MM.1S (cell line): ENCODE measurements at regions not wholly inside any gene's neighbourhood (a gene's known extent, or its start where the extent isn't known, plus 50 kb on each side); places are given as distances from the start of the nearest gene placed in this dataset.

Experiments
- DNase-seq: peaks from one replicate; pipeline ENCODE4 v3.0.0-alpha.2; 2015
- H2AFZ ChIP-seq: fragments of 300-600 bp; sonication (generic); 2 replicates; pipeline ENCODE4 v1.6.0; 2016; ENCODE audit warnings: antibody characterized with exemption, low read length
- H3F3A ChIP-seq: fragments of 300-600 bp; sonication (generic); 2 replicates; pipeline ENCODE4 v1.6.1; 2016; ENCODE audit warnings: mild to moderate bottlenecking, antibody characterized with exemption, low read length, moderate library complexity, mixed read lengths; ENCODE audit not compliant: insufficient read depth
- H3K27ac ChIP-seq: fragments of 300-600 bp; sonication (generic); 2 replicates; pipeline ENCODE4 v1.5.1; 2016; ENCODE audit warnings: mild to moderate bottlenecking, low read length
- H3K27me3 ChIP-seq: fragments of 300-600 bp; sonication (generic); replicated peaks from 2 replicates; pipeline ENCODE4 v1.6.0; 2016; ENCODE audit warnings: low read length; ENCODE audit not compliant: insufficient read depth
- H3K36me3 ChIP-seq: fragments of 300-600 bp; sonication (generic); replicated peaks from 2 replicates; pipeline ENCODE4 v1.6.1; 2016; ENCODE audit warnings: mild to moderate bottlenecking, low read length, mixed read lengths; ENCODE audit not compliant: insufficient read depth
- H3K4me1 ChIP-seq: fragments of 300-600 bp; sonication (generic); 2 replicates; pipeline ENCODE4 v1.6.1; 2016; ENCODE audit warnings: low read length, mixed read lengths
- H3K4me2 ChIP-seq: fragments of 300-600 bp; sonication (generic); 2 replicates; pipeline ENCODE4 v1.6.0; 2016; ENCODE audit warnings: low read depth, low read length
- H3K4me3 ChIP-seq: fragments of 300-600 bp; sonication (generic); 2 replicates; pipeline ENCODE4 v1.5.1; 2016; ENCODE audit warnings: low read length, mixed read lengths
- H3K79me2 ChIP-seq: fragments of 300-600 bp; sonication (generic); 2 replicates; pipeline ENCODE4 v1.6.1; 2016; ENCODE audit warnings: mixed run types, low read length, mixed read lengths
- H3K9ac ChIP-seq: fragments of 300-600 bp; sonication (generic); 2 replicates; pipeline ENCODE4 v1.6.1; 2016; ENCODE audit warnings: low read length, mixed read lengths
- H3K9me2 ChIP-seq: fragments of 300-600 bp; sonication (generic); replicated peaks from 2 replicates; pipeline ENCODE4 v1.6.1; 2016; ENCODE audit warnings: mild to moderate bottlenecking, low read length, mixed read lengths; ENCODE audit not compliant: insufficient read depth
- H3K9me3 ChIP-seq: fragments of 300-600 bp; sonication (generic); replicated peaks from 2 replicates; pipeline ENCODE4 v1.6.1; 2016; ENCODE audit warnings: mild to moderate bottlenecking, low read length, mixed read lengths; ENCODE audit not compliant: insufficient read depth
- H4K20me1 ChIP-seq: fragments of 300-600 bp; sonication (generic); 2 replicates; pipeline ENCODE4 v1.6.1; 2016; ENCODE audit warnings: mild to moderate bottlenecking, low read length, moderate library complexity, mixed read lengths; ENCODE audit not compliant: insufficient read depth
- EZH2 ChIP-seq: fragments of 300-600 bp; sonication (generic); optimal IDR thresholded peaks from 2 replicates; pipeline ENCODE3; 2017; ENCODE audit warnings: low read depth, mild to moderate bottlenecking, antibody characterized with exemption, low read length, mixed read lengths
- EZH2phosphoT487 ChIP-seq: fragments of 300-600 bp; sonication (generic); IDR thresholded peaks from 2 replicates; pipeline ENCODE4 v1.6.1; 2018; ENCODE audit warnings: antibody characterized with exemption, low read length
- TF ChIP-seq, protein P1 (sequence below): fragments of 300-600 bp; sonication (generic); IDR thresholded peaks from 2 replicates; pipeline ENCODE4 v1.5.1; 2016; ENCODE audit warnings: antibody characterized with exemption, low read length, mixed read lengths

DNA sequence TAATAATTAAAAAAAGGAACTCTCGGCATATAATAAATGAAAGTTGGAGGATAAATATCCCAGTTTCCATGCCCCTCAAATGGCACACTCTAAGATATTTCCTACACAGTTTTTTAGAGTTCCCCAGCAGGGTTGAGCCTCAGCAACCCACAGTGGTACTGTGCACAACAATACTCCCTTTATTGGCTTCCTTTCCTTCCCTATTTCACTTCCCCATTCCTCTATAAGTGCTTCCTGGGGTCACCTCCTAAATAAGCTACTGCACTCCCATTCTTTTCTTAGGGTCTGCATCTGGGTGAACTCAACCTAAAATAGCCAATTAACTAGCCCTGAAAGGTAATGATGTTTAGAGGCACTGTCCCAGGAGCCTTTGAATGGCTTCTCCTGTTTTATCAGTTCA, 76.4 kb upstream of the NHS start:
- Histone ChIP-seq H3F3A (no peaks in the 10 kb centered on the region), H3K79me2 (no peaks in the 10 kb centered on the region), H3K9me3 (no peaks in the 10 kb centered on the region), H3K27me3 (no peaks in the 10 kb centered on the region), H3K4me2 (no peak overlapping the region), H3K9me2 (no peaks in the 10 kb centered on the region), H3K4me3 (no peak overlapping the region), H3K27ac (no peak overlapping the region), H2AFZ (no peak overlapping the region), H4K20me1 (no peaks in the 10 kb centered on the region), H3K36me3 (no peaks in the 10 kb centered on the region), H3K4me1 (no peaks in the 10 kb centered on the region), H3K9ac (no peak overlapping the region)
- TF ChIP-seq EZH2phosphoT487 = no peak
- TF ChIP-seq EZH2 = no peak
- TF ChIP-seq, protein P1, sequence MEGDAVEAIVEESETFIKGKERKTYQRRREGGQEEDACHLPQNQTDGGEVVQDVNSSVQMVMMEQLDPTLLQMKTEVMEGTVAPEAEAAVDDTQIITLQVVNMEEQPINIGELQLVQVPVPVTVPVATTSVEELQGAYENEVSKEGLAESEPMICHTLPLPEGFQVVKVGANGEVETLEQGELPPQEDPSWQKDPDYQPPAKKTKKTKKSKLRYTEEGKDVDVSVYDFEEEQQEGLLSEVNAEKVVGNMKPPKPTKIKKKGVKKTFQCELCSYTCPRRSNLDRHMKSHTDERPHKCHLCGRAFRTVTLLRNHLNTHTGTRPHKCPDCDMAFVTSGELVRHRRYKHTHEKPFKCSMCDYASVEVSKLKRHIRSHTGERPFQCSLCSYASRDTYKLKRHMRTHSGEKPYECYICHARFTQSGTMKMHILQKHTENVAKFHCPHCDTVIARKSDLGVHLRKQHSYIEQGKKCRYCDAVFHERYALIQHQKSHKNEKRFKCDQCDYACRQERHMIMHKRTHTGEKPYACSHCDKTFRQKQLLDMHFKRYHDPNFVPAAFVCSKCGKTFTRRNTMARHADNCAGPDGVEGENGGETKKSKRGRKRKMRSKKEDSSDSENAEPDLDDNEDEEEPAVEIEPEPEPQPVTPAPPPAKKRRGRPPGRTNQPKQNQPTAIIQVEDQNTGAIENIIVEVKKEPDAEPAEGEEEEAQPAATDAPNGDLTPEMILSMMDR = no peak
- DNase-seq = no peak

DNA sequence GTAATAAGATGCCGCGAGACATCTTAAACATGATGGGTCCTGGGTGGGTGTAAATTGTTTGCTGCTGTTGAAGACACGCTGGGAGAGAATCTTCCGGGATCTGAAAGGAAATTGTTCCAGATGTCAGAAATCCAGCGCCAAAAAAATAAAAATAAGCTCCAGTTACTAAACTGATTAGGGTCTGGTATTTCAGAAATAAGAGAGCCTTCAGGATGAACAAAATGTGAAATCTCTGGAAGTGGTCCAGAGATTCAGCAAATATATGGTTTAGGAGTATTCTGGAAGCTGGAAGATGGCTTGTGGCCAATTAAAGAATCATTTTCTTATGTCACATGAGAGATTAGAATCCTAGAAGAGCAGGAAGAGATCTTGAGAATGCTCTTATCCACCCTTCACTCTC, 75.8 kb upstream of the NHS start:
- no peaks in the 10 kb centered on the region for H3K79me2 ChIP-seq
- H3F3A ChIP-seq = no peaks in the 10 kb centered on the region
- TF ChIP-seq, protein P1 = no peak
- DNase-seq = no peak
- no peaks in the 10 kb centered on the region for H4K20me1 ChIP-seq
- H2AFZ ChIP-seq = no peak overlapping the region
- H3K27ac ChIP-seq = no peak overlapping the region
- H3K9ac ChIP-seq = no peak overlapping the region
- H3K4me3 ChIP-seq = no peak overlapping the region
- no peaks in the 10 kb centered on the region for H3K27me3 ChIP-seq
- H3K9me2 ChIP-seq = no peaks in the 10 kb centered on the region
- no peak overlapping the region for H3K4me2 ChIP-seq
- H3K4me1 ChIP-seq = no peaks in the 10 kb centered on the region
- H3K9me3 ChIP-seq = no peaks in the 10 kb centered on the region
- no peaks in the 10 kb centered on the region for H3K36me3 ChIP-seq

DNA sequence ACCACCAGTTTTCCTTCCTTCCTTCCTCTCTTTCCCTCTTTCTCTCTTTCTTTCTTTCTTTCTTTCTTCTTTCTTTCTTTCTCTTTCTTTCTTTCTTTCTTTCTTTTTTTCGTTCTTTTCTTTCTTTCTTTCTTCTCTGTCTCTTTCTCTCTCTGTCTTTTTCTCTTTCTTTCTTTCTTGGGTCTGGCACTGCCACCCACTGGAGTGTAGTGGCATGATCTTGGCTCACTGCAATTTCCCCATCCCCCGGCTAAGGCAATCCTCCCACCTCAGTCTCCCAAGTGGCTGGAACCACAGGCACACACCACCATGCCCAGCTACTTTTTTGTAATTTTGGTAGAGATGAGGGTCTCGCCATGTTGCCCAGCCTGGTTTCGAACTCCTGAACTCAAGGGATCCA, 51.6 kb upstream of the NHS start:
- Histone ChIP-seq H3K79me2 (no peaks in the 10 kb centered on the region), H3K4me1 (no peaks in the 10 kb centered on the region), H3K9me2 (no peaks in the 10 kb centered on the region), H3K27me3 (no peaks in the 10 kb centered on the region), H4K20me1 (no peaks in the 10 kb centered on the region), H3K27ac (no peak overlapping the region), H3K9me3 (no peaks in the 10 kb centered on the region), H3K9ac (no peak overlapping the region), H3K36me3 (no peaks in the 10 kb centered on the region), H2AFZ (no peak overlapping the region), H3K4me3 (no peak overlapping the region), H3F3A (no peaks in the 10 kb centered on the region), H3K4me2 (no peak overlapping the region)
- DNase-seq = no peak
- TF ChIP-seq EZH2phosphoT487 (no peak), EZH2 (no peak)
- TF ChIP-seq, protein P1 = no peak
